ENCODE measurements at regions not wholly inside any gene's neighbourhood (a gene's known extent, or its start where the extent isn't known, plus 50 kb on each side); places are given as distances from the start of the nearest gene placed in this dataset.
"Not testable (repeated sequence)": the region's sequence is repeated elsewhere in the genome, so short reads cannot be mapped to it uniquely, and the experiment has no call there.

DNA sequence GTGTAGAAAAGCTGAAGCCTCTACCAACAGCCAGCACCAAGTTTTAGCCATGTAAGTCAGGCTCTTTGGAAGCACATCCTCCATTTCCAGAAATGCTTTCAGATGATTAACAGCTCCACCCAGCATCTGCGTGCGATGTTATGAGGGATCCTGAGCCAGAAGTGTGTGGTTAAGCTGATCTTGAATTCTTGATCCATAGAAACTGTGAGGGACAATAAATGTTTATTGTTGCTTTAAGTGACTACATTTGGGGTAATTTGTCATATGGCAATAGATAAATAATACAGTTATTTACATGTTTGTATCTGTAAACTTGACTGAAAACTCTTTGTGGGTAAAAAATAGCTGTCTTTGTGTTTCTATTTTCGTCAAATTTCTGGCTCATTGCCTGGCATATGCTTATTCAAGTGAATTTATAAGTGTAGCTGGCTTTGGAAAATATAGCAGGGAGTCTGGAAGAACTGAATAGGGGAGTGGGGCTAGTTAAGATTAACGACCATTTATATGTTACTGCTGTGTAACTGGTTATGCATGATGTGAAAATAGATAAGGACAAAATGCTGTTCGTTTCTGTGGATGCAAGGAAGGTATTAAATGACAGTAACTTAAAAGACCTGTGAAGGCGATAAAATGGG lies 234.1 kb downstream of the LRRC70 start:
- no peaks in the 10 kb centered on the region for H3K36me3 ChIP-seq
- 57% methylated on average over 6 of the region's 6 CpGs for WGBS, 2 donors

GRCh38 chr5:62804819-62805218 lies 226.2 kb downstream of the LRRC70 start:
- FAIRE-seq; H3K4me3 ChIP-seq; H3K36me3 ChIP-seq; intact Hi-C loops (cut with DNase I); H3K4me1 ChIP-seq; ATAC-seq; H3K27ac ChIP-seq; H3K27me3 ChIP-seq; DNase-seq; H3K9me3 ChIP-seq: not testable (repeated sequence)
- WGBS, 2 donors: 59 to 85% methylated on average over 3 to 13 of the region's 13 CpGs

More for the DNA sequence above, 234.1 kb downstream of the LRRC70 start:
- no peaks in the 10 kb centered on the region for H3K27me3 ChIP-seq
- no peaks in the 10 kb centered on the region for H3K9me3 ChIP-seq
- FAIRE-seq (no peak), ATAC-seq (no peak), DNase-seq (no peak)
- no peaks in the 10 kb centered on the region for H3K4me1 ChIP-seq
- H3K4me3 ChIP-seq: no peak overlapping the region
- intact Hi-C loops (cut with DNase I): no loop called here
- TF ChIP-seq, protein P1, sequence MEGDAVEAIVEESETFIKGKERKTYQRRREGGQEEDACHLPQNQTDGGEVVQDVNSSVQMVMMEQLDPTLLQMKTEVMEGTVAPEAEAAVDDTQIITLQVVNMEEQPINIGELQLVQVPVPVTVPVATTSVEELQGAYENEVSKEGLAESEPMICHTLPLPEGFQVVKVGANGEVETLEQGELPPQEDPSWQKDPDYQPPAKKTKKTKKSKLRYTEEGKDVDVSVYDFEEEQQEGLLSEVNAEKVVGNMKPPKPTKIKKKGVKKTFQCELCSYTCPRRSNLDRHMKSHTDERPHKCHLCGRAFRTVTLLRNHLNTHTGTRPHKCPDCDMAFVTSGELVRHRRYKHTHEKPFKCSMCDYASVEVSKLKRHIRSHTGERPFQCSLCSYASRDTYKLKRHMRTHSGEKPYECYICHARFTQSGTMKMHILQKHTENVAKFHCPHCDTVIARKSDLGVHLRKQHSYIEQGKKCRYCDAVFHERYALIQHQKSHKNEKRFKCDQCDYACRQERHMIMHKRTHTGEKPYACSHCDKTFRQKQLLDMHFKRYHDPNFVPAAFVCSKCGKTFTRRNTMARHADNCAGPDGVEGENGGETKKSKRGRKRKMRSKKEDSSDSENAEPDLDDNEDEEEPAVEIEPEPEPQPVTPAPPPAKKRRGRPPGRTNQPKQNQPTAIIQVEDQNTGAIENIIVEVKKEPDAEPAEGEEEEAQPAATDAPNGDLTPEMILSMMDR (IDR thresholded peaks at IDR 0.05): no peak
- H3K27ac ChIP-seq: no peak overlapping the region

GRCh38 chr5:62795926-62796325 lies 217.3 kb downstream of the LRRC70 start:
- ATAC-seq (no peak), DNase-seq (no peak), FAIRE-seq (no peak)

GRCh38 chr5:62794456-62794855 lies 215.8 kb downstream of the LRRC70 start:
- intact Hi-C loops (cut with DNase I): no loop called here
- no peaks in the 10 kb centered on the region for H3K4me1 ChIP-seq
- no peak overlapping the region for H3K27ac ChIP-seq
- WGBS, 2 donors: 50 to 63% methylated on average over 4 of the region's 4 CpGs
- TF ChIP-seq, protein P1 (IDR thresholded peaks at IDR 0.05): no peak
- no peaks in the 10 kb centered on the region for H3K9me3 ChIP-seq
- H3K36me3 ChIP-seq: no peaks in the 10 kb centered on the region
- DNase-seq (no peak), ATAC-seq (no peak), FAIRE-seq (no peak)
- no peak overlapping the region for H3K4me3 ChIP-seq
- H3K27me3 ChIP-seq: no peaks in the 10 kb centered on the region

More at GRCh38 chr5:62795926-62796325, 217.3 kb downstream of the LRRC70 start:
- TF ChIP-seq, protein P1 (IDR thresholded peaks at IDR 0.05): no peak
- no peaks in the 10 kb centered on the region for H3K27me3 ChIP-seq
- intact Hi-C loops (cut with DNase I): no loop called here
- no peak overlapping the region for H3K27ac ChIP-seq
- H3K36me3 ChIP-seq: no peaks in the 10 kb centered on the region
- H3K9me3 ChIP-seq: no peaks in the 10 kb centered on the region
- no peak overlapping the region for H3K4me3 ChIP-seq
- H3K4me1 ChIP-seq: no peaks in the 10 kb centered on the region

DNA sequence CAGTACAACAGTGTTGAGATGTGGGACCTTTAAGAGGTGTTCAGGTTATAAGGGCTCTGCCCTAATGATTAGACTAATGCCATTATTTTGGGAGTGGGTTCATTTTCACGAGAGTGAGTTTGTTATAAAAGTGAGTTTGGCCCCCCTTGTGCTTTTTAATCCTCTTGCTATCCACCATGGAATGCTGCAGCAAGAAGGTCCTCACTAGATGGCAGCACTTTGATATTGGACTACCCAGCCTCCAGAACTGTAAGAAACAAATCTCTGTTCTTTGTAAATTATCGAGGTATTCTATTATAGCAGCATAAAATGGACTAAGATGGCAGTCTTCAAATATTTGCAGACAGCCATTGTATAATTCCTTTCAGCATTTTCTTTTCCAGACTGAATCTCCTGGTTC lies 212.4 kb downstream of the LRRC70 start:
- H3K4me3 ChIP-seq: no peak overlapping the region
- DNase-seq (no peak), ATAC-seq (no peak), FAIRE-seq (no peak)
- no peaks in the 10 kb centered on the region for H3K4me1 ChIP-seq
- H3K36me3 ChIP-seq: no peaks in the 10 kb centered on the region
- TF ChIP-seq, protein P1 (IDR thresholded peaks at IDR 0.05): no peak
- intact Hi-C loops (cut with DNase I): no loop called here
- 50 to 52% methylated on average over 2 of the region's 2 CpGs for WGBS, 2 donors
- H3K9me3 ChIP-seq: no peaks in the 10 kb centered on the region
- no peak overlapping the region for H3K27ac ChIP-seq
- H3K27me3 ChIP-seq: no peaks in the 10 kb centered on the region

Data from pancreas (tissue), 10 donors.